Large intestine (tissue), 3 donors: ENCODE measurements at regions not wholly inside any gene's neighbourhood (a gene's known extent, or its start where the extent isn't known, plus 50 kb on each side); places are given as distances from the start of the nearest gene placed in this dataset.
"Not testable (repeated sequence)": the region's sequence is repeated elsewhere in the genome, so short reads cannot be mapped to it uniquely, and the experiment has no call there.

Experiments used
- DNase-seq, 2 donors: peaks; one replicate each; pipeline versions ENCODE4 v3.0.0 to v3.0.0-alpha.2; 2013
- H3K27ac ChIP-seq: one replicate; pipeline ENCODE4 v1.5.1; 2013; ENCODE audit warnings: low read length
- H3K27me3 ChIP-seq: 2 replicates; pipeline ENCODE4 v1.6.1; 2013; ENCODE audit warnings: low read length; ENCODE audit not compliant: control insufficient read depth, insufficient read depth
- H3K36me3 ChIP-seq: 2 replicates; pipeline ENCODE4 v1.6.1; 2013; ENCODE audit warnings: low read length; ENCODE audit not compliant: control insufficient read depth, insufficient read depth
- H3K4me1 ChIP-seq: one replicate; pipeline ENCODE4 v1.6.1; 2013; ENCODE audit warnings: low read length; ENCODE audit not compliant: control insufficient read depth, insufficient read depth
- H3K4me3 ChIP-seq: one replicate; pipeline ENCODE4 v1.5.1; 2013; ENCODE audit warnings: low read length
- H3K9me3 ChIP-seq: one replicate; pipeline ENCODE4 v1.6.1; 2013; ENCODE audit warnings: mild to moderate bottlenecking, low read depth, low read length, moderate library complexity; ENCODE audit not compliant: control insufficient read depth
- WGBS: methylation state at CpG from one replicate; pipeline ENCODE4 v1.1.5; 2013; ENCODE audit warnings: low lambda C conversion rate; ENCODE audit not compliant: insufficient coverage; 5-methylcytosine and 5-hydroxymethylcytosine counted together

GRCh38 chr12:103011974-103012763 is 54.7 kb downstream of the ASCL1 start:
- DNase-seq, result no peak
- H3K27me3 ChIP-seq, result peaks cover 2% of the 10 kb centered on the region
- no peaks in the 10 kb centered on the region for H3K36me3 ChIP-seq
- no peak overlapping the region for H3K27ac ChIP-seq
- no CpG with 5 or more reads among the region's 4 CpGs for WGBS
- no peak overlapping the region for H3K4me3 ChIP-seq
- H3K9me3 ChIP-seq, result no peaks in the 10 kb centered on the region
- no peaks in the 10 kb centered on the region for H3K4me1 ChIP-seq

- H3K36me3 ChIP-seq, result no peaks in the 10 kb centered on the region
- no peaks in the 10 kb centered on the region for H3K9me3 ChIP-seq
- no peak overlapping the region for H3K4me3 ChIP-seq
- H3K27me3 ChIP-seq, result peaks cover 2% of the 10 kb centered on the region
- no peaks in the 10 kb centered on the region for H3K4me1 ChIP-seq
- peak in 1 of 2 donors; percentile 18 for DNase-seq
- peak overlapping the region; percentile 3 for H3K27ac ChIP-seq
- WGBS, result no CpG with 5 or more reads among the region's 8 CpGs
Observed at GRCh38 chr12:103012884-103013283, 55.4 kb downstream of the ASCL1 start.

GRCh38 chr12:103013741-103014300 is 56.3 kb downstream of the ASCL1 start:
- no peaks in the 10 kb centered on the region for H3K4me1 ChIP-seq
- 72% methylated on average over 4 of the region's 9 CpGs for WGBS
- DNase-seq, result no peak
- H3K9me3 ChIP-seq, result no peaks in the 10 kb centered on the region
- peaks cover 2% of the 10 kb centered on the region for H3K27me3 ChIP-seq
- no peaks in the 10 kb centered on the region for H3K36me3 ChIP-seq
- H3K27ac ChIP-seq, result no peak overlapping the region
- no peak overlapping the region for H3K4me3 ChIP-seq

- Histone ChIP-seq H3K4me3 (no peak overlapping the region), H3K27me3 (peaks cover 2% of the 10 kb centered on the region), H3K9me3 (no peaks in the 10 kb centered on the region), H3K27ac (no peak overlapping the region), H3K4me1 (no peaks in the 10 kb centered on the region), H3K36me3 (no peaks in the 10 kb centered on the region)
- no peak for DNase-seq
Observed at GRCh38 chr12:103016381-103016780, 58.9 kb downstream of the ASCL1 start.

GRCh38 chr12:103020839-103021238 is 63.4 kb downstream of the ASCL1 start:
- no CpG with 5 or more reads among the region's 1 CpG for WGBS
- no peaks in the 10 kb centered on the region for H3K27me3 ChIP-seq
- H3K4me3 ChIP-seq, result no peak overlapping the region
- H3K27ac ChIP-seq, result no peak overlapping the region
- no peaks in the 10 kb centered on the region for H3K4me1 ChIP-seq
- H3K36me3 ChIP-seq, result no peaks in the 10 kb centered on the region
- H3K9me3 ChIP-seq, result no peaks in the 10 kb centered on the region
- no peak for DNase-seq

- no CpG with 5 or more reads among the region's 3 CpGs for WGBS
- Histone ChIP-seq H3K4me1 (no peaks in the 10 kb centered on the region), H3K27me3 (no peaks in the 10 kb centered on the region), H3K9me3 (no peaks in the 10 kb centered on the region), H3K36me3 (no peaks in the 10 kb centered on the region), H3K4me3 (no peak overlapping the region), H3K27ac (no peak overlapping the region)
- no peak for DNase-seq
Observed at GRCh38 chr12:103021538-103022218, 64.2 kb downstream of the ASCL1 start.

- Histone ChIP-seq H3K9me3 (no peaks in the 10 kb centered on the region), H3K4me1 (no peaks in the 10 kb centered on the region), H3K4me3 (no peak overlapping the region), H3K27ac (no peak overlapping the region), H3K36me3 (no peaks in the 10 kb centered on the region), H3K27me3 (no peaks in the 10 kb centered on the region)
- WGBS, result no CpG with 5 or more reads among the region's 1 CpG
- no peak for DNase-seq
Observed at GRCh38 chr12:103024650-103025049, 67.2 kb downstream of the ASCL1 start.

- 80% methylated on average over 1 of the region's 3 CpGs for WGBS
Observed at GRCh38 chr12:103026643-103027042, 69.2 kb downstream of the ASCL1 start.

GRCh38 chr12:103028881-103029639 is 71.6 kb downstream of the ASCL1 start:
- Histone ChIP-seq H3K27ac (no peak overlapping the region), H3K4me3 (no peak overlapping the region), H3K9me3 (no peaks in the 10 kb centered on the region), H3K36me3 (no peaks in the 10 kb centered on the region), H3K4me1 (no peaks in the 10 kb centered on the region), H3K27me3 (no peaks in the 10 kb centered on the region)
- 41% methylated on average over 2 of the region's 6 CpGs for WGBS
- no peak for DNase-seq

More at GRCh38 chr12:103026643-103027042, 69.2 kb downstream of the ASCL1 start:
- not testable (repeated sequence) for H3K4me1 ChIP-seq, H3K27me3 ChIP-seq, H3K36me3 ChIP-seq, H3K9me3 ChIP-seq, H3K27ac ChIP-seq, DNase-seq, H3K4me3 ChIP-seq

- H3K36me3 ChIP-seq, result no peaks in the 10 kb centered on the region
- DNase-seq, result no peak
- H3K9me3 ChIP-seq, result no peaks in the 10 kb centered on the region
- no peak overlapping the region for H3K4me3 ChIP-seq
- 60% methylated on average over 1 of the region's 1 CpG for WGBS
- no peaks in the 10 kb centered on the region for H3K4me1 ChIP-seq
- no peaks in the 10 kb centered on the region for H3K27me3 ChIP-seq
- no peak overlapping the region for H3K27ac ChIP-seq
Observed at GRCh38 chr12:103036581-103037214, 79.2 kb downstream of the ASCL1 start.
